ENCODE measurements at regions not wholly inside any gene's neighbourhood (a gene's known extent, or its start where the extent isn't known, plus 50 kb on each side); places are given as distances from the start of the nearest gene placed in this dataset.

DNA sequence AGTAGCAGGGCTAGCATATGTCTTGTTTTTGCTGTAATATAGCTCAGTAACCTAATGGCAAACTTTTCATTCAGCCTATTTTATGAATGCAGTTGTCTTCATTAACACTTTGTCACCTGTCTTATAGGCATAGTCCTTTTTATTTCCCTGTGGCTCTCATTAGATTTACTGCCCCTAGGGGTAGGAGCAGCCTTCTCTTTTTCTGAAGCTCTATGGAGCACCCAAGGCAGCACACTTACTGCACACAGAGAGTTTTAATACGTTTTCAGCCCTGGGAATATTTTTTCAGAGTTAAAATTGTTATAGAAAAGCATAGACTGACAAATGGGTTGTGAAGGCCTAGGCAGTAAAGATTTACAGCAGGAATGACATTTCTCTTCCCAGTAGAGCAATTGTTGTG, 406.8 kb downstream of the TMA16 start:
- no peak for DNase-seq (ENCODE audit: unreplicated experiment)
- H3K27me3 Mint-ChIP-seq (ENCODE audit: insufficient read depth, unreplicated experiment) = no peaks in the 10 kb centered on the region
- ChIA-PET CTCF (interaction anchor here (0.5 kb wide), 1 partner anchor 15 kb away, joined by 3 read pairs; no protein-coding TSS in a partner anchor), POLR2A (no interaction called here)
- H3K9me3 Mint-ChIP-seq (ENCODE audit: unreplicated experiment) = peaks cover 7% of the 10 kb centered on the region
- BruUV-seq (replicated peaks) = no TSS peak
- no peaks in the 10 kb centered on the region for H3K4me1 Mint-ChIP-seq (ENCODE audit: insufficient read depth, unreplicated experiment)
- no peaks in the 10 kb centered on the region for H3K36me3 Mint-ChIP-seq (ENCODE audit: insufficient read depth, unreplicated experiment)
- no peak for TF ChIP-seq CTCF (IDR thresholded peaks at IDR 0.05; ENCODE audit: unreplicated experiment)
- H3K27ac Mint-ChIP-seq (ENCODE audit: low read depth, unreplicated experiment) = no peak overlapping the region
- intact Hi-C loops (cut with micrococcal nuclease) = no loop called here
- no peak overlapping the region for H3K4me3 Mint-ChIP-seq (ENCODE audit: unreplicated experiment)

DNA sequence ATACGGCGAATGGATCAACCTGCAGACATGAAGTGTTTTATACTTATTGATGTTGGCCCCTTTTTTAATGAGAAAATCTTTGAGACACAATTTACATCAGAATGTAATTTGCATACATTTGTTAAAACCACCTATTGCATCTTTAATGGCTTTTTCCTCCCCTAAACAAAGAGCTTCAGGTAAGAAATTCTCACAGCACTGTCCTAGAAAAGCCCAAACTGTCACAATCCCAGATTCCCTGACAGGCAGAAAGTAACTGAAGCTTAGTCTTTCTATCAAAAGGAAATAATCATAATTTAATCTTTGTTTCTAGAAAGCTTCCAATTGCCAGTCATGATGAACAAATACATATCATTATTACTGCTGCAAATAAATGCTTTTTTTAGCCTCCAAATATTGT, 407.9 kb downstream of the TMA16 start:
- no peak for DNase-seq (ENCODE audit: unreplicated experiment)
- H3K4me1 Mint-ChIP-seq (ENCODE audit: insufficient read depth, unreplicated experiment) = no peaks in the 10 kb centered on the region
- no peak overlapping the region for H3K27ac Mint-ChIP-seq (ENCODE audit: low read depth, unreplicated experiment)
- POLR2A ChIA-PET = interaction anchor here (2.1 kb wide), 1 partner anchor 11 kb away, joined by 4 read pairs; no protein-coding TSS in a partner anchor
- intact Hi-C loops (cut with micrococcal nuclease) = no loop called here
- no peak overlapping the region for H3K4me3 Mint-ChIP-seq (ENCODE audit: unreplicated experiment)
- no peaks in the 10 kb centered on the region for H3K27me3 Mint-ChIP-seq (ENCODE audit: insufficient read depth, unreplicated experiment)
- H3K36me3 Mint-ChIP-seq (ENCODE audit: insufficient read depth, unreplicated experiment) = no peaks in the 10 kb centered on the region
- no peaks in the 10 kb centered on the region for H3K9me3 Mint-ChIP-seq (ENCODE audit: unreplicated experiment)
- CTCF ChIA-PET = interaction anchor here (0.8 to 1.0 kb wide), 2 partner anchors 18 kb away, joined by 3 to 4 read pairs; no protein-coding TSS in a partner anchor
- no TSS peak for BruUV-seq (replicated peaks)
- no peak for TF ChIP-seq CTCF (IDR thresholded peaks at IDR 0.05; ENCODE audit: unreplicated experiment)

GRCh38 chr4:163911891-163912290, 417.4 kb downstream of the TMA16 start:
- peaks cover 6% of the 10 kb centered on the region for H3K4me1 Mint-ChIP-seq (ENCODE audit: insufficient read depth, unreplicated experiment)
- intact Hi-C loops (cut with micrococcal nuclease) = no loop called here
- H3K9me3 Mint-ChIP-seq (ENCODE audit: unreplicated experiment) = no peaks in the 10 kb centered on the region
- H3K27me3 Mint-ChIP-seq (ENCODE audit: insufficient read depth, unreplicated experiment) = no peaks in the 10 kb centered on the region
- POLR2A ChIA-PET = no interaction called here
- no peak overlapping the region for H3K4me3 Mint-ChIP-seq (ENCODE audit: unreplicated experiment)
- H3K36me3 Mint-ChIP-seq (ENCODE audit: insufficient read depth, unreplicated experiment) = no peaks in the 10 kb centered on the region
- TF ChIP-seq CTCF (IDR thresholded peaks at IDR 0.05; ENCODE audit: unreplicated experiment) = no peak
- CTCF ChIA-PET = no interaction called here
- no peak overlapping the region for H3K27ac Mint-ChIP-seq (ENCODE audit: low read depth, unreplicated experiment)
- no TSS peak for BruUV-seq (replicated peaks)
- no peak for DNase-seq (ENCODE audit: unreplicated experiment)

DNA sequence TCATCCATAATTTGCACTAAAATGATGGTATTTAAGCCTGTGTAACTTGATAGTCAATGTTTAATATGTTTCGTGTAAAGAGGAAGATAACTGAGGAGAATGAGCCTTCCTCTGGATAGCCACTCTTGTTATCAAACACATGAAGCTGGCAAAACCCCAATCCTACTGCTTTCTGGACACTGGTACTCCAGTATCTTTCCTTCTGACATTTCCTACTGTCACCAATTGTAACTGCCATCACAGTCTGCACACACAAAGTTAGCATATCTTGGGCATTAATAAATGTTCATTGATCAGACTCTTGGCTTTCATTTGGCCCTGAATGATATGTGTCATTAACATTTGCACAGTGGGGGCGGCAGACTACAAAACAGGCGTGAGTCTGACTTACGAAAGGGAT, 419.1 kb downstream of the TMA16 start:
- CTCF ChIA-PET = interaction anchor here (0.6 to 0.9 kb wide), 3 partner anchors 44 to 818 kb away, joined by 3 to 4 read pairs (median 3); no protein-coding TSS in a partner anchor
- BruUV-seq (replicated peaks) = no TSS peak
- Mint-ChIP-seq H3K4me1 (ENCODE audit: insufficient read depth, unreplicated experiment) (peaks cover 6% of the 10 kb centered on the region), H3K27me3 (ENCODE audit: insufficient read depth, unreplicated experiment) (no peaks in the 10 kb centered on the region), H3K36me3 (ENCODE audit: insufficient read depth, unreplicated experiment) (no peaks in the 10 kb centered on the region), H3K4me3 (ENCODE audit: unreplicated experiment) (no peak overlapping the region), H3K9me3 (ENCODE audit: unreplicated experiment) (no peaks in the 10 kb centered on the region), H3K27ac (ENCODE audit: low read depth, unreplicated experiment) (no peak overlapping the region)
- no peak for TF ChIP-seq CTCF (IDR thresholded peaks at IDR 0.05; ENCODE audit: unreplicated experiment)
- POLR2A ChIA-PET = no interaction called here
- no peak for DNase-seq (ENCODE audit: unreplicated experiment)
- intact Hi-C loops (cut with micrococcal nuclease) = no loop called here

Measured in MCF 10A (cell line).